ENCODE measurements at regions not wholly inside any gene's neighbourhood (a gene's known extent, or its start where the extent isn't known, plus 50 kb on each side); places are given as distances from the start of the nearest gene placed in this dataset.
"Not testable (repeated sequence)": the region's sequence is repeated elsewhere in the genome, so short reads cannot be mapped to it uniquely, and the experiment has no call there.

- DNase-seq, result no peak
These were observed 152.1 kb upstream of the TUSC1 start for GRCh38 chr9:25830381-25830780.

DNA sequence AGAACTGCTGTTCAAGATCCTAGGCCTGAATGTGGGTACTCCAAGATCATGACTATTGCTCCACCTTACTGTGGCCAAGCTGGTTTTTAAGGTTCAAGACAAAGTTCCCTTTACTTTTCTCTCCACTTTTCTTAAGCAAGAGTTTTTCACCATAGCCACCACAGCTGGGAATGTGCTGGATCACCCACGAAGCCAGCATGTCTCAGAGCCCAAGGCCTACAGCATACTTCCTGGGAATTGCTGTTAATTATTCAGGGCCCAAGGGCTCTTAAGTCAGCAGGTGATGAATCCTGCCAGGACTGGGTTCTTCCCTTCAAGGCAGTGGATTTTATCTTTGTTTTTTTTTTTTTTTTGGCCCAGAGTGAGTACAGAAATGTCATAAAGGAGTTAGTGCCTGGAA, 149.4 kb upstream of the TUSC1 start:
- DNase-seq, result no peak

DNA sequence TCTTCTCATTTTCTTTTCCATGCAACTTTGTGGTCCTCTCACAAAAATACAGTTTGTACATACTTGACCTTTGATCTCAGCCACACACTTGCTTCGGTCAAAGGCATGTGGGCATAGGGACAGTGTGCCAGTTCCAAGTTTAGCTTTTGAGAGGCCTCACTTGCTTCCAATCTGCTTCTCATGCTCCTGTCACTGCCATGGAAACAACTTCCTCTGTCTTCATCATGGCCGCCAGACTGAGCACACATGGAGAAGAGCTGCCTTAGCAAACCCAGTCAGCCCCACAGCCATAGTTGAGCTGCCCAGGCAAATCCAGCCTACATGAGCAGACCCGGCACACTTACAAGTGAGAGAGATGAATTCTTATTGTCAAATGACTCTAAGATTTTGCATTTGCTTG, 138.2 kb upstream of the TUSC1 start:
- DNase-seq, result no peak

- DNase-seq, result no peak
These were observed 135.8 kb upstream of the TUSC1 start for GRCh38 chr9:25814023-25814422.

DNA sequence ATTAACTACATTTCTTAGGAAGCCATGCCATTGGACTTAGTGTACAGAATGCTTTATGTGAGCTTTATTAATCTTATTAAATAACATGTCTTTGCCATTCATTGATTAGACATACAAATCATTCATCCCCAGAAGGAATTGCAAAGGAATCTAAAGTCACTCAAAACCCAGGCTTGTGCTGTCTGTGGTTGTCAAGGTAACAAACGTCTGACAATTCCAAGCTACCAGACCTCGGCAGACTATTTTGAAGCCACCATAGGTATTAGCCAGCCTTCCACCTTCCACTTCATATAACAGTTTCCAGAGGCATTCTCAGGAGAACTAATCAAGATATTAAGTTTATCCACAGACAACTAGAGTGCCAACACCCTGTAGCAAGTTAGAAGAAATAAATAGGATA, 135.2 kb upstream of the TUSC1 start:
- DNase-seq, result no peak

- DNase-seq, result no peak
These were observed 130.3 kb upstream of the TUSC1 start for GRCh38 chr9:25808554-25808953.

DNA sequence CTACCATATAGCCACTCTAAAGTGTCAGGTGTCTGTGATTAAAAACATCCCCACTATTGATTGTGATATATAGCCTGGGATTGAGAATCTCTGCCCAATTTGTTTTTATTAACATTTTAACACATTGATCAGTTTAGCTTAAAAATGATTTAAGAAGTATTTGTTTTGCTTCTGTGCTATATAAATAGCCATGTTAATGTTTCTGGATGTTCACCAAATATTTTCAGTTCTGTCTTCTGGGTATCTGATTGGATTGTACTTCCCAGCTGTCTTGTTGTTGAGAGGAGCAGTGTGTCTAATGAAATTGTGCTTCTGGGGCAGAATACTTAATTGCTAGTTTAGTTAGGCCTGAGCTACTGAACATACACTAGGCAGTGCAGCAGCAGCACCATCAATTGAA, 126.6 kb upstream of the TUSC1 start:
- DNase-seq, result no peak

GRCh38 chr9:25801989-25802388, 123.7 kb upstream of the TUSC1 start:
- not testable (repeated sequence) for DNase-seq

DNA sequence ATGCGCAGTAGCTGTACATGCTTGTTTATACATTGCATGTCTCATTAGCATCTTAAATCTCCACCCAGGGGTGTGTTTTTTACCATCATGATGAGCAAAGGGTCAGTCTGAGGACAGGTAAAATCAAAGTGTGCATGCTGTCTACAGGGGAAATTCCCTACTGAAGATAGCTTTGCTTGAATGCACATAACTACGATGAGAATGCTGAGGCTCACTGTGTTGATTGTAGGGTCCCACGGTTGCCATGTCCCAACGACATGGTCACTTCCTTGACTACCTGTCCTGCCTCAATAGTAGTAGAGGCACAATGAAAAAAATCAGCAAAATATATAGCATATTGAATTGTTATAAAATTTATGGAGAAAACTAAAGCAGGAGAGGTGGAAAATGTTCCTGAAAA, 95.6 kb upstream of the TUSC1 start:
- DNase-seq, result no peak

DNA sequence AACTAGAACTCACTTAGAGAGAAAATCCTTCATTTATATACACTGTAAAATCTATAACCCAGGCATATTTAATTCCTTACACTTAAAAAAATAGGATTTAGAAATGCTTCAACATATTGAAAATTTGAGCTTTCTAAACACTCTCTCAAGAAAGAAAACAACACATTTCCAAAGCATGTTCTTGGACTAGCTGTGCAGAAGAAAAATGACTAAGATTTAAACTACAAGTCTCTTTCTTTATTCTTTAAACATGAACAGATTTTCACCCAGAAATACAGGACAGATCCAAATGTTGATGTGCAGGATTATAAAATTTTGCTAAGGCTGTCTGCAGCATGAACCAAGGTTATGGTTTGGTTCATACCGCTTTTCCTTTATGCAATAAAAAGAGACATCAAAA, 77.7 kb upstream of the TUSC1 start:
- DNase-seq, result no peak

DNA sequence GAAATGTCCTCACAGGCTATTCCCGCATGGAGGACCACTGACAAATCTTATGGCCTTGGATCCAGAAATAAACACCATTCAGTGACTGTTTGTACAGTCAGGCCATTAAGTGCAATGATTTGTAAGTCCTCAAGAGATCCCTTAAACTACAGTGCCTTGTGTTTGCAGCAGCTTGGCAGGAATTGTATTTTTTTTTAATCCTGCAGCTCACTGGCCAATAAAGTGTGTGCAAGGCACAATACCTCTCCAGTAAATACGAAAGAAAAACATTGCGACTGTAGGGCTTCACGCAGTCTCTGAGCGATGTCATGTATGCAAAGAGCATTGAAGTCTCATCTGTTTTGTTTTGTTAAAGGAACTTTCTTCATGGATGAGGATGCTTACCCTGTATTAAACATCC, 74.2 kb upstream of the TUSC1 start:
- DNase-seq, result no peak

DNA sequence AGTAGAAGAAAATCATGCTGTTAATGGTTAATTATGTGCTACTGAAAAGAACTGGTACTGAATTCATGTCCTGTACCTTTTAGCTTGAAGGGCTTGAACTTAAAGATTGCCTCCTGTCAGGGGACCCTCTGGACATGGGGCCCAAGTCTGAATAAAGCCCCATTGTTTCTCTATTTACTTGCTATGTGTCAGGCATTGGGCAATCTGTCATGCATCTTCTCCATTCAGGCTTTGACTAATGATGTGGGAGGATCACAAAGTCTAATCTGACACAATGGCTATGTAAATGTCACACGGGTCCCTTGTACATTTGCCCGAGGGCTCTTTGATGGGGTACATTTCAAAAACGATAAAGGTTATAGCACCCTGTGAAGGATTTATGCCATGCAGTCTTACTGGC, 64.0 kb upstream of the TUSC1 start:
- no peak for DNase-seq

DNA sequence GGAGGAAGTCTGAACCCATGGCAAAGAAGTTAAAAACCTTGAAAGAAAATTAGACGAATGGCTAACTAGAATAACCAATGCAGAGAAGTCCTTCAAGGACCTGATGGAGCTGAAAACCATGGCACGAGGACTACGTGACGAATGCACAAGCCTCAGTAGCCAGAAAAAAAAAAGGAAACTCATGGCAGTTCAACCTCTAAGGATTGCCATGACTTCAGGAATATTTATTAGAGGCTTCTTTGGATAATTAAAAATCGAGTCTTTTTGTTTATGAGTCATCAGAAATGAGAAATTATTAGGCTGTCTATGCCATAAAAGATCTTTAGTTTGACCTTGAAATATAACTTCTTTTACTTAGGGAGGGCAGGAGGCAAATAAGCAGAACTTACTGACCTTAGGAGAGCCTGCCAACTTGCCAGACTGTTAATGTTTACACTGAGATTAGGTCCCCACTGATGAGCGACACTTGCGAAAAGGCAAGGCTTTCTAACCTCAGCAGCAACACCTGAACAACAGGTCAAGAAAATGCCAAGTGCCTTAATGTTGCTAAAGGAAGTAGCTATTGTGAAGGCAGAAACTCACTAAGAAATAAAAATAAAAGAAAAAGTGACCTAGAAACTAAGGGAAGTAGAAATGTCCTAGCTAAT, 55.2 kb upstream of the TUSC1 start:
- DNase-seq, result no peak

DNA sequence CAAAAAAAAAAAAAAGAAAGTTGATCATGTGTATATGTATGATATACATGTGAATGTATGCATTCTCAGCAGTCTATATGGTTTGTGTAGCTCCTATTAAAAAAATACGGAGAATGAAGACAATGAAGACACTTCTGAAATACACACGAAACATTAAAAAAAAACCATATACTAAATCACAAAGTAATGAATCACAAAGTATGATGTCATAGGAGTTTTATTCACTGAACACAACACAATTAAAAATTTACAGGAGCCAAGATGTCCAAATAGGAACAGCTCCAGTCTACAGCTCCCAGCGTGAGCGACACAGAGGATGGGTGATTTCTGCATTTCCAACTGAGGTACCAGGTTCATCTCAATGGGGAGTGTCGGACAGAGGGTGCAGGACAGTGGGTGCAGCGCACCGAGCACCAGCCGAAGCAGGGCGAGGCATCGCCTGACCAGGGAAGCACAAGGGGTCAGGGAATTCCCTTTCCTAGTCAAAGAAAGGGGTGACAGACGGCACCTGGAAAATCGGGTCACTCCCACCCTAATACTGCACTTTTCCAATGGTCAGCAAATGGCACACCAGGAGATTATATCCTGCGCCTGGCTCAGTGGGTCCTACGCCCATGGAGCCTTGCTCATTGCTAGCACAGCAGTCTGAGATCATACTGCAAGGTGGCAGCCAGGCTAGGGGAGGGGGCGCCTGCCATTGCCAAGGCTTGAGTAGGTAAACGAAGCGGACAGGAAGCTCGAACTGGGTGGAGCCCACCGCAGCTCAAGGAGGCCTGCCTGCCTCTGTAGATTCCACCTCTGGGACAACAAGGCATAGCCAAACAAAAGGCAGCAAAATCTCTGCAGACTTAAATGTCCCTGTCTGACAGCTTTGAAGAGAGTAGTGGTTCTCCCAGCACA, 53.9 kb upstream of the TUSC1 start:
- DNase-seq, result not testable (repeated sequence)
